Activated effector memory CD4-positive, alpha-beta T cell treated with Interleukin-2 at 50 U/mL for 16 hours (primary cell): ENCODE measurements at regions not wholly inside any gene's neighbourhood (a gene's known extent, or its start where the extent isn't known, plus 50 kb on each side); places are given as distances from the start of the nearest gene placed in this dataset.

ENCODE experiments used
- DNase-seq: peaks from one replicate; pipeline ENCODE4 v3.0.0-alpha.2; 2020

DNA sequence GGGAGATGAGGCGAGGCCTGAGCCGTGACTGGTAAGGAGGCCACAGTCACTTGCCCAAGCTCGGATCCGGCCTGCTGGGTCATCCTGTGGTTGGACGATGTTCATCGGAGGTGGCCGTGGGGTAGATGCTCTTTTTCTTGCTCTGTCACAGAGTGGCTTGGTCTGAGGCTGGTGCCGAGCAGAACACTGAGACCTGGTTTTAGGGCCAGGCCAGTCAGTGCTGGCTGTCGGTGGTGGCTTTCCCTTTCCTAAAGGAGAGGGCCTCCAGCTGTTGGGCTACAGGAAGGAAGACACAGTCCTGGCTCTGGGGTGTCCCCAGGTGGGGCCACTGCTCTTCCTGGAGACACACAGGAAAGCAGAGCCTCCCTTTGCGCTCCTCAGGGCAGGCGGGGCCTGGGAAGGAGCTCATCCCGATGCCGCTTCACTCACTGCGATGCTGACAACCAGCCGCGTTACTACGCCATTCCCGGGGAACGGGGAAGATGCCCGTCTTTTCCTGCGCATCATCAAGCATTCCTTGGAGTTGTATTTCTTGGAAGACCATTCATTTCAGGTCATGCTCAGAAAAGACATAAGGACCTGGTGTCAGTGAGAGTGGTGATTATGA is 254.8 kb upstream of the IRX4 start:
- DNase-seq, result no peak

- DNase-seq, result no peak
Observed at GRCh38 chr5:2136728-2137333, 254.1 kb upstream of the IRX4 start.

GRCh38 chr5:2135833-2136232 is 253.1 kb upstream of the IRX4 start:
- DNase-seq, result no peak

DNA sequence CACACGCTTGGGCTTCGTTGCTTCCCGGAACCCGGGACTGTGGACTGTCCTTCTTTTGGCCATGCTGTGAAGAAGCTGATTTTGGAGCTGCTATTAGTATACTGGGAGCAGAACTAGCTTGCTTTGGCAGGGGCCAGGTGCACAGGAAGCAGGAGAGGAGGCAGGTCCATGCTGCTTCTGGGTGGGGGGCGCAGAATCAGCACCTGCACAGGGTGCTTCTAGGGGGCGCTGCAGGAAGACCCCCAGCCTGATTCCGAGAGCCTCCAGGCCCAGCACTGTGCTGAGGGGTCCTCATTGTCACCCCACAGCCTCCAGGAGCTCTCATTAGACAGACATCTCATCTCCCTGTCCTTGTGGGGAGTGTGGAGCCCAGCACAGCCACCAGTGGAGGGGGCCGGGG is 252.6 kb upstream of the IRX4 start:
- no peak for DNase-seq

- DNase-seq, result no peak
Observed at GRCh38 chr5:2134543-2135292, 252.0 kb upstream of the IRX4 start.

- no peak for DNase-seq
Observed at GRCh38 chr5:2133936-2134335, 251.2 kb upstream of the IRX4 start.

- no peak for DNase-seq
Observed at GRCh38 chr5:2133080-2133479, 250.4 kb upstream of the IRX4 start.

- no peak for DNase-seq
Observed at GRCh38 chr5:2132497-2132847, 249.7 kb upstream of the IRX4 start.

DNA sequence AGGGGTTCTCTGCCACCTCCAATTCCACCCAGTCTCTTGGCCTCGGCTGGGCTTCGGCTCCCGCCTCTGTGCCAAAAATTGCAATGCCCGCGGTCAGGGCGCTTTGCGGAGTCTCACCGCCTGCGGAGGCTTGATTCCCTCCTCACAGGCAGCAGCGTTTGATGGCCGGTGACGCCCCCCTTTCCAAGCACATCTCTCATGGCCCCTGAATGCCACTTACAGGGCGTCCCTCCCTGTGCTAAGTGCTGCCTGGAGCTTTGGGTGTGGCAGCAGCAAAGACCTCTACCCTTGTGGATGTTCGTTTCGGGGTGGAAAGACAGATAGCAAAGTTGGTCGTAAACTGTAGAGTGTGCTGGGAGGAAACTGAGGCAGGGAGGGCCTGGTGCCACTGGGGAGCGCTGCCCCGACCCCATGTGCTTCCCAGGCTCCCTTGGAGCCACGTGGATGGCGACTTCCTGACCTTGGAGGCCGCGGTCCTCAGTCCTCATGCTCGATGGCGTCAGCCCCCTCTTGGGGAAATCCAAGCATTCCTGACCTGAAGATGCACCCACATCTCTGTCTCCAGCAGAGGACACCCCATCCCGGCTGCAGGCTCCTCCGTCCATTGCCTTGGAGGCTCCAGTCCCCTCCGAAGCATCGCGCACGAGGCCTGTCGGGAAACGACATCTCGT is 249.2 kb upstream of the IRX4 start:
- no peak for DNase-seq

- no peak for DNase-seq
Observed at GRCh38 chr5:2131196-2131595, 248.5 kb upstream of the IRX4 start.

- no peak for DNase-seq
Observed at GRCh38 chr5:2130361-2130760, 247.6 kb upstream of the IRX4 start.

DNA sequence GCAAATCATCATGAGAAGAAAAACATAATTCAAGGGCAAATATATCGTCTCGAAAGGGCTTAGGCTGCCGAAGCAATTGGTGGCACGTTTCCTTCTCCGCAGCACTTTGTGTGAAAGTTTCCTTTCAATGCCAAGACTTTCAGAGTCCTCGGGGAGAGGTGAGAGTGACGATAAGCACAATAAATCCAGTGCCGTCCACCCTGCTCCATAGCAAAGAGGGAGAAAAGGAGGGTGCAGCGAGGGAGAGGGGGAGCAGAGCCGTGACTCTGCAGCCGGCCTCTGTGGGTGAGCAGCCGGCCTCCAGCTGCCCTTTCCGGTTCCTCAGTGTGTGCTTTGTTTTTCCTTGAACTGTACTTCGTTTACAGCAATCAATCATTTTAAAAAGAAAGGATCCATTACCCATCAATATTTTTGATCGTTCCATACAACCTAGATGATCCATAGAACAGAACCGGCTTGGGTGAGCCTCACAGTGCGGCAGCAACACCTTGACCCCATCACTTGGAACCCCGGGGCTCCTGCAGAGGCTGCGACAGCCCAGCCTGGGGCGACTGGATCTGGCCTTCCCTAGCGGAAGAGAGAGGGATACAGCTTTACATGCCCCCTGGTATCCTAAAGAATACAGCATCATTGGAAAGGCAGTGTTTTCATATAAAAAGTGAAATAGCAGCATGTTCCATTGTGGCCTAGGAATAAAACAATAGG is 247.0 kb upstream of the IRX4 start:
- DNase-seq, result no peak

GRCh38 chr5:2128686-2129355 is 246.1 kb upstream of the IRX4 start:
- DNase-seq, result no peak

DNA sequence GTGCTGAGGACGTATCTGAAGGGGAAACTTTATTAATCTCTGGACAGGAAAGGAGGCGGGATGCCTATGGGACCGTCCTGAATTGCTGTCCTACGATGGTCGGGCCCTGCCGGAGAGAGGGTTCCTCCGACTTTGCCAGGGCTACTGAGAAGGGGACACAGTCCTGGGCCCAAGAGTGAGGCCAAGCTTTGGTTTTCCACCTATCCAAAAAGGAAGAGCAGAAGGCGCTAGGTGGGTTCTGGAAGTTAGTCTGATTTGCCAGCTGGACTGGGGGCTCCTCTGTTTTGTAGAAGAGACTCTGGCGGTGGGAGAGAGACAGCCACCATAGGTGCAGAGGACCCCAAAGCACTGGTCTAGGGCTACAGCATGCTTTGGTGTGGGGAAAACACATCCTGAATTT is 243.8 kb upstream of the IRX4 start:
- DNase-seq, result no peak

DNA sequence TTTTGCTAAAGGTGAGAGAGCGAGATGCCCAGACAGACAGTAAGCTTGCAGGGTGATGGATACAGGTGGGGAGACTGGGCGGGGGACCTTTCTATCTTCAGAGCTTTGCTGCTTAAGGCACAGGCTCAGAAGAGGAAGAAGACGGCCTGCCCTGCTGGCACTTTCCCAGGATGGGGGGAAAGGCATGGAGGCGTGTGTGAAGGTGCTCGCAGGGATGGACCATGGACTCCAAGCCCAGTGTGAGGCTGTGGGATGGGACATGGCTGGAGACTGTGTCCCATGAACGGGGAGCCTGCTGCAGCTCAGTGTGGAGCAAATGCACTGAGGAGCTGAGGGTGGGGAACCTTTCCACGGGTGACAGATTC is 243.2 kb upstream of the IRX4 start:
- no peak for DNase-seq

- DNase-seq, result no peak
Observed at GRCh38 chr5:2125171-2125900, 242.6 kb upstream of the IRX4 start.

GRCh38 chr5:2124434-2125170 is 241.9 kb upstream of the IRX4 start:
- DNase-seq, result no peak

- no peak for DNase-seq
Observed at GRCh38 chr5:2123874-2124273, 241.1 kb upstream of the IRX4 start.

- DNase-seq, result no peak
Observed at GRCh38 chr5:2120361-2120760, 237.6 kb upstream of the IRX4 start.

- DNase-seq, result no peak
Observed at GRCh38 chr5:2119573-2119972, 236.8 kb upstream of the IRX4 start.

GRCh38 chr5:2113348-2114131 is 230.8 kb upstream of the IRX4 start:
- no peak for DNase-seq
